K562 (cell line): ENCODE measurements at regions not wholly inside any gene's neighbourhood (a gene's known extent, or its start where the extent isn't known, plus 50 kb on each side); places are given as distances from the start of the nearest gene placed in this dataset.

Source experiments
- BHLHE40 ChIP-seq: IDR thresholded peaks from 2 replicates; pipeline ENCODE4 v1.6.1; 2011; ENCODE audit warnings: low read length, improper control_type of control experiment
- CBFB ChIP-seq: sonication (generic); formaldehyde crosslinking; IDR thresholded peaks from 2 replicates; pipeline ENCODE4 v1.4.0; 2020; ENCODE audit warnings: mild to moderate bottlenecking, missing genetic modification reagents
- CTCF ChIP-seq, 3 experiments: IDR thresholded peaks in 2 of 3; conservative IDR thresholded peaks in 1 of 3; 2 replicates each; pipeline ENCODE4 v1.5.1; 2011 to 2012; ENCODE audit warnings: low read length in 3 of 3, mild to moderate bottlenecking in 3 of 3, control low read depth in 2 of 3, improper control_type of control experiment in 1 of 3, inconsistent platforms in 1 of 3, low read depth in 1 of 3, mixed read lengths in 1 of 3, moderate library complexity in 1 of 3; ENCODE audit not compliant: insufficient read depth in 2 of 3
- ESRRA ChIP-seq: fragments of 450-650 bp; IDR thresholded peaks from 2 replicates; pipeline ENCODE4 v1.6.1; 2014; ENCODE audit warnings: low read depth, mild to moderate bottlenecking, moderate library complexity, borderline replicate concordance
- FOXK2 ChIP-seq, 2 experiments: fragments of 450-650 bp; IDR thresholded peaks in 1 of 2; conservative IDR thresholded peaks in 1 of 2; 2 replicates each; pipeline ENCODE4 v1.6.1; 2016; ENCODE audit warnings: low read depth in 2 of 2, mild to moderate bottlenecking in 1 of 2
- HDAC2 ChIP-seq: fragments of 450-650 bp; IDR thresholded peaks from 2 replicates; pipeline ENCODE4 v1.6.1; 2016; ENCODE audit warnings: mild to moderate bottlenecking
- POLR2A ChIP-seq: fragments of 450-650 bp; conservative IDR thresholded peaks from 2 replicates; pipeline ENCODE4 v1.6.1; 2016
- ZBTB11 ChIP-seq, 3 experiments: fragments of 200-800 bp in 1 of 3; fragments of 250-450 bp in 1 of 3; fragments of 450-650 bp in 1 of 3; sonication (Bioruptor Pico) in 1 of 3; sonication (Bioruptor generic) in 1 of 3; formaldehyde crosslinking in 1 of 3; IDR thresholded peaks; 2 replicates each; pipeline versions ENCODE4 v1.6.1 to v1.8.0; 2016 to 2022; ENCODE audit warnings: mild to moderate bottlenecking in 2 of 3, missing genetic modification characterization in 2 of 3, missing compliant biosample characterization in 1 of 3, moderate library complexity in 1 of 3
- ZNF140 ChIP-seq: fragments of 250-450 bp; sonication (Bioruptor Pico); IDR thresholded peaks from 2 replicates; pipeline ENCODE4 v1.8.0; 2021; ENCODE audit warnings: moderate library complexity, mild to moderate bottlenecking, inconsistent platforms
- ZNF830 ChIP-seq: fragments of 250-450 bp; sonication (Bioruptor Pico); IDR thresholded peaks from 2 replicates; pipeline ENCODE4 v1.5.0; 2021; ENCODE audit warnings: mild to moderate bottlenecking

- TF ChIP-seq HDAC2 (no peak), ESRRA (no peak), POLR2A (no peak), ZNF830 (CRISPR knock-in tag) (no peak), ZBTB11 (CRISPR knock-in tag; IDR thresholded peaks at IDR 0.05) (no peak), BHLHE40 (no peak), CTCF (IDR thresholded peaks at IDR 0.05 in 2 of 3, conservative IDR thresholded peaks at IDR 0.05 in 1 of 3; ENCODE audit: insufficient read depth in 2 of 3, low read depth in 1 of 3, low read length in 3 of 3) (no peak), CBFB (CRISPR knock-in tag) (no peak), ZNF140 (no peak), FOXK2 (conservative IDR thresholded peaks at IDR 0.05 in 1 of 2, IDR thresholded peaks at IDR 0.05 in 1 of 2; ENCODE audit: low read depth in 2 of 2) (no peak)
Measured at GRCh38 chr3:107045791-107046190, 331.4 kb upstream of the CCDC54 start.
